ENCODE measurements at regions not wholly inside any gene's neighbourhood (a gene's known extent, or its start where the extent isn't known, plus 50 kb on each side); places are given as distances from the start of the nearest gene placed in this dataset.

DNA sequence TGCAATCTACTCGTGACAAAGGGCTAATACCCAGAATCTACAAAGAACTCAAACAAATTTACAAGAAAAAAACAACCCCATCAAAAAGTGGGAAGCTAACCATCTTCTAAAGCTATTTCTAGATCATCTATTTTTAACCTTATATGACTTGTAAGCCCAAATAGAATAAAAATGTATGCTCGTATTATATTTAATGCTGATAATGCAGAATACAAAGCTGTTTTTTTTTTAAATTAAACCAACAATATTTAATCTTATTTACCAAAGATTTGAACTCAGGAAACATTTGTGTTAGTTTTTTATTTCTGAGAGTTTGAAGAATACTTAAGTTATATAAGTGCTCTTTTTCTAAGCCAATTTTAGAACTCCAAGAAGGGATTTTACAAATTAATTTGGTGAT, 652.1 kb downstream of the LRRC70 start:
- Mint-ChIP-seq H3K27ac (no peak overlapping the region), H3K4me3 (no peak overlapping the region), H3K4me1 (peaks cover 4 to 11% of the 10 kb centered on the region in 2 experiments), H3K27me3 (ENCODE audit: low read depth) (no peaks in the 10 kb centered on the region), H3K9me3 (peaks cover 0 to 3% of the 10 kb centered on the region in 2 experiments; a peak in 1 of 5 replicates), H3K36me3 (ENCODE audit: insufficient read depth in 1 of 3, low read depth in 3 of 3) (no peaks in the 10 kb centered on the region; a peak in 1 of 7 replicates)
- no peak overlapping the region for H2BK5ac ChIP-seq (ENCODE audit: insufficient read length, low read length)
- no peak overlapping the region for H3K23ac ChIP-seq (ENCODE audit: insufficient read length, low read depth, low read length)
- H4K91ac ChIP-seq (ENCODE audit: insufficient read length, low read depth, low read length): no peak overlapping the region
- H3T11ph ChIP-seq (ENCODE audit: low read length): no peak overlapping the region
- H2BK20ac ChIP-seq (ENCODE audit: low read depth, low read length, poor library complexity, severe bottlenecking): no peak overlapping the region
- no peaks in the 10 kb centered on the region for H3K79me2 ChIP-seq (ENCODE audit: insufficient read depth, low read length)
- no peak overlapping the region for H3K14ac ChIP-seq (ENCODE audit: insufficient read depth, low read length)
- H3K9ac ChIP-seq (ENCODE audit: extremely low read depth, insufficient read length, low read length): no peak overlapping the region
- H3K4me2 ChIP-seq (ENCODE audit: insufficient read depth, insufficient read length, low read length): no peak overlapping the region
- H4K8ac ChIP-seq (replicated peaks; ENCODE audit: insufficient read length, low read depth, low read length): no peak overlapping the region
- H3K23me2 ChIP-seq (ENCODE audit: insufficient read length, low read depth, low read length, poor library complexity, severe bottlenecking): no peaks in the 10 kb centered on the region
- H2BK120ac ChIP-seq (ENCODE audit: low read depth, low read length, poor library complexity, severe bottlenecking): no peak overlapping the region
- no peak overlapping the region for H3K27ac ChIP-seq (ENCODE audit: insufficient read length, low read depth, low read length)
- TF ChIP-seq, protein P1, sequence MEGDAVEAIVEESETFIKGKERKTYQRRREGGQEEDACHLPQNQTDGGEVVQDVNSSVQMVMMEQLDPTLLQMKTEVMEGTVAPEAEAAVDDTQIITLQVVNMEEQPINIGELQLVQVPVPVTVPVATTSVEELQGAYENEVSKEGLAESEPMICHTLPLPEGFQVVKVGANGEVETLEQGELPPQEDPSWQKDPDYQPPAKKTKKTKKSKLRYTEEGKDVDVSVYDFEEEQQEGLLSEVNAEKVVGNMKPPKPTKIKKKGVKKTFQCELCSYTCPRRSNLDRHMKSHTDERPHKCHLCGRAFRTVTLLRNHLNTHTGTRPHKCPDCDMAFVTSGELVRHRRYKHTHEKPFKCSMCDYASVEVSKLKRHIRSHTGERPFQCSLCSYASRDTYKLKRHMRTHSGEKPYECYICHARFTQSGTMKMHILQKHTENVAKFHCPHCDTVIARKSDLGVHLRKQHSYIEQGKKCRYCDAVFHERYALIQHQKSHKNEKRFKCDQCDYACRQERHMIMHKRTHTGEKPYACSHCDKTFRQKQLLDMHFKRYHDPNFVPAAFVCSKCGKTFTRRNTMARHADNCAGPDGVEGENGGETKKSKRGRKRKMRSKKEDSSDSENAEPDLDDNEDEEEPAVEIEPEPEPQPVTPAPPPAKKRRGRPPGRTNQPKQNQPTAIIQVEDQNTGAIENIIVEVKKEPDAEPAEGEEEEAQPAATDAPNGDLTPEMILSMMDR (conservative IDR thresholded peaks at IDR 0.05): no peak
- no peak overlapping the region for H3K4ac ChIP-seq (ENCODE audit: low read depth, low read length)
- H3K4me1 ChIP-seq (ENCODE audit: insufficient read depth, low read length): no peaks in the 10 kb centered on the region
- no CpG with 5 or more reads among the region's 2 CpGs for WGBS (ENCODE audit: extremely low coverage, insufficient read length, low lambda C conversion rate)
- H4K5ac ChIP-seq (ENCODE audit: insufficient read length, low read depth, low read length): no peak overlapping the region
- no peak overlapping the region for H2BK12ac ChIP-seq (ENCODE audit: insufficient read length, low read depth, low read length)
- no peak for DNase-seq
- H3K9me3 ChIP-seq (ENCODE audit: control insufficient read depth, low read depth, low read length): no peaks in the 10 kb centered on the region
- no peaks in the 10 kb centered on the region for H3K79me1 ChIP-seq (ENCODE audit: insufficient read depth, low read depth, low read length, poor library complexity, severe bottlenecking)
- H4K20me1 ChIP-seq (ENCODE audit: control insufficient read depth, insufficient read depth, insufficient read length): no peaks in the 10 kb centered on the region
- no peak overlapping the region for H3K56ac ChIP-seq (ENCODE audit: insufficient read length, low read depth, low read length)
- H2AK5ac ChIP-seq (ENCODE audit: insufficient read length, low read length): no peak overlapping the region
- no peak overlapping the region for H3K18ac ChIP-seq (ENCODE audit: insufficient read length, low read depth, low read length)
- no peaks in the 10 kb centered on the region for H3K27me3 ChIP-seq (ENCODE audit: insufficient read depth, low read length)
- H2AFZ ChIP-seq (ENCODE audit: low read length): no peak overlapping the region
- H2BK15ac ChIP-seq (ENCODE audit: low read depth, low read length): no peak overlapping the region

All from H9 (cell line).